ENCODE measurements at regions not wholly inside any gene's neighbourhood (a gene's known extent, or its start where the extent isn't known, plus 50 kb on each side); places are given as distances from the start of the nearest gene placed in this dataset.
A peak's percentile ranks its signal among the peaks of the same experiment; 100 is the strongest.
"Not testable (repeated sequence)": the region's sequence is repeated elsewhere in the genome, so short reads cannot be mapped to it uniquely, and the experiment has no call there.

GRCh38 chr7:94104301-94104700 is 100.1 kb upstream of the BET1 start:
- ATAC-seq (no peak), DNase-seq (no peak)

- no peak for DNase-seq
- no peak for ATAC-seq
These were observed 105.4 kb upstream of the BET1 start for GRCh38 chr7:94109556-94109955.

GRCh38 chr7:94111009-94111408 is 106.9 kb upstream of the BET1 start:
- DNase-seq (no peak), ATAC-seq (no peak)

GRCh38 chr7:94115316-94115715 is 111.2 kb upstream of the BET1 start:
- DNase-seq, result no peak
- no peak for ATAC-seq

GRCh38 chr7:94123136-94123535 is 119.0 kb upstream of the BET1 start:
- DNase-seq (no peak), ATAC-seq (no peak)

- no peak for DNase-seq
- ATAC-seq, result no peak
These were observed 122.9 kb upstream of the BET1 start for GRCh38 chr7:94127026-94127425.

- no peak for DNase-seq
These were observed 123.9 kb upstream of the BET1 start for GRCh38 chr7:94128072-94128471.

GRCh38 chr7:94129443-94130140 is 125.4 kb upstream of the BET1 start:
- ATAC-seq (no peak), DNase-seq (no peak)

More at GRCh38 chr7:94128072-94128471, 123.9 kb upstream of the BET1 start:
- no peak for ATAC-seq

GRCh38 chr7:94130716-94131115 is 126.6 kb upstream of the BET1 start:
- DNase-seq (no peak), ATAC-seq (no peak)

GRCh38 chr7:94133460-94133859 is 129.3 kb upstream of the BET1 start:
- ATAC-seq (no peak), DNase-seq (no peak)

- DNase-seq (no peak), ATAC-seq (no peak)
These were observed 131.0 kb upstream of the BET1 start for GRCh38 chr7:94135180-94135579.

GRCh38 chr7:94142281-94142680 is 138.1 kb upstream of the BET1 start:
- no peak for ATAC-seq
- no peak for DNase-seq

GRCh38 chr7:94145602-94146001 is 141.4 kb upstream of the BET1 start:
- no peak for DNase-seq
- no peak for ATAC-seq

GRCh38 chr7:94146408-94146807 is 142.3 kb upstream of the BET1 start:
- ATAC-seq (no peak), DNase-seq (no peak)

- DNase-seq (no peak), ATAC-seq (no peak)
These were observed 145.8 kb upstream of the BET1 start for GRCh38 chr7:94149789-94150545.

GRCh38 chr7:94154182-94154581 is 150.0 kb upstream of the BET1 start:
- DNase-seq, result no peak
- no peak for ATAC-seq

GRCh38 chr7:94154858-94155257 is 150.7 kb upstream of the BET1 start:
- no peak for ATAC-seq
- no peak for DNase-seq

GRCh38 chr7:94157659-94158306 is 153.6 kb upstream of the BET1 start:
- ATAC-seq, DNase-seq: not testable (repeated sequence)

GRCh38 chr7:94160719-94161435 is 156.7 kb upstream of the BET1 start:
- ATAC-seq (peak; percentile 14), DNase-seq (no peak)

GRCh38 chr7:94161476-94161875 is 157.3 kb upstream of the BET1 start:
- no peak for DNase-seq
- no peak for ATAC-seq

- DNase-seq (no peak), ATAC-seq (no peak)
These were observed 165.5 kb upstream of the BET1 start for GRCh38 chr7:94169682-94170081.

- peak; percentile 57 for ATAC-seq
- DNase-seq, result no peak
These were observed 166.7 kb upstream of the BET1 start for GRCh38 chr7:94170836-94171235.

- ATAC-seq, result no peak
- no peak for DNase-seq
These were observed 169.3 kb upstream of the BET1 start for GRCh38 chr7:94173436-94173835.
